Caco-2 (cell line): ENCODE measurements at regions not wholly inside any gene's neighbourhood (a gene's known extent, or its start where the extent isn't known, plus 50 kb on each side); places are given as distances from the start of the nearest gene placed in this dataset.

ENCODE experiments used
- BruUV-seq: library from RNA; stranded (reverse); fragments of 400-500 nt; replicated peaks from 2 replicates; lab custom pipeline; 2021; lab: Mats Ljungman, UMichigan
- CTCF ChIA-PET: fragments of 300-600 bp; sonication (Branson Sonifier 250); formaldehyde crosslinking; loops from one replicate; lab custom pipeline; 2022; ENCODE audit warnings: antibody characterized with exemption; lab: Charles Lee
- POLR2A ChIA-PET: fragments of 300-600 bp; sonication (Branson Sonifier 250); formaldehyde crosslinking; loops from one replicate; lab custom pipeline; 2022; ENCODE audit warnings: antibody characterized with exemption; lab: Charles Lee
- DNase-seq, 2 experiments: peaks; one replicate each; pipeline versions ENCODE4 v3.0.0 to v3.0.0-alpha.2; 2020 to 2022
- H3K27me3 ChIP-seq: replicated peaks from 2 replicates; pipeline ENCODE4 v1.6.0; 2011; ENCODE audit warnings: low read length; ENCODE audit not compliant: control insufficient read depth, insufficient read depth
- H3K36me3 ChIP-seq: 2 replicates; pipeline ENCODE4 v1.5.1; 2011; ENCODE audit warnings: low read length; ENCODE audit not compliant: control insufficient read depth, insufficient read depth
- H3K4me1 ChIP-seq: fragments of 250-450 bp; sonication (Bioruptor Pico); 2 replicates; pipeline ENCODE4 v1.5.1; 2020; ENCODE audit warnings: mild to moderate bottlenecking
- H3K4me3 ChIP-seq: 2 replicates; pipeline ENCODE4 v1.5.1; 2011; ENCODE audit warnings: low read depth, mild to moderate bottlenecking, control low read depth, low read length
- H3K9me3 ChIP-seq: fragments of 250-450 bp; sonication (Bioruptor Pico); 2 replicates; pipeline ENCODE4 v1.5.1; 2020; ENCODE audit warnings: mild to moderate bottlenecking, moderate library complexity
- H3K27ac Mint-ChIP-seq: one replicate; pipeline ENCODE4 v1.8.0; 2022; ENCODE audit warnings: mixed read lengths; ENCODE audit not compliant: unreplicated experiment
- H3K27me3 Mint-ChIP-seq: one replicate; pipeline ENCODE4 v1.8.0; 2022; ENCODE audit warnings: mixed read lengths; ENCODE audit not compliant: insufficient read depth, unreplicated experiment
- H3K36me3 Mint-ChIP-seq: one replicate; pipeline ENCODE4 v1.8.0; 2022; ENCODE audit warnings: mild to moderate bottlenecking, mixed read lengths; ENCODE audit not compliant: insufficient read depth, unreplicated experiment
- H3K4me1 Mint-ChIP-seq: one replicate; pipeline ENCODE4 v1.8.0; 2022; ENCODE audit warnings: low read depth, mixed read lengths; ENCODE audit not compliant: unreplicated experiment
- H3K4me3 Mint-ChIP-seq: one replicate; pipeline ENCODE4 v1.8.0; 2022; ENCODE audit warnings: mild to moderate bottlenecking, moderate library complexity, mixed read lengths; ENCODE audit not compliant: unreplicated experiment
- H3K9me3 Mint-ChIP-seq: one replicate; pipeline ENCODE4 v1.8.0; 2022; ENCODE audit warnings: mixed read lengths; ENCODE audit not compliant: unreplicated experiment
- intact Hi-C: fragments of 100-400 bp; cut with micrococcal nuclease; formaldehyde crosslinking; loops from one replicate; pipeline ENCODE4 v1.10.0; 2022; ENCODE audit not compliant: unreplicated experiment
- TF ChIP-seq, protein P1 (sequence below), 2 experiments: fragments of 200-600 bp in 1 of 2; IDR thresholded peaks; 1 replicate in 1 of 2; 2 replicates in 1 of 2; pipeline versions ENCODE4 v1.5.1 to v1.8.0; 2011 to 2022; ENCODE audit warnings: antibody characterized with exemption in 1 of 2, control low read depth in 1 of 2, inconsistent platforms in 1 of 2, low read depth in 1 of 2, low read length in 1 of 2, mild to moderate bottlenecking in 1 of 2, moderate library complexity in 1 of 2; ENCODE audit not compliant: insufficient read depth in 1 of 2, severe bottlenecking in 1 of 2, unreplicated experiment in 1 of 2

- H3K4me3 Mint-ChIP-seq, result no peak overlapping the region
- peaks cover 42% of the 10 kb centered on the region for H3K4me1 Mint-ChIP-seq
- Histone ChIP-seq H3K9me3 (no peaks in the 10 kb centered on the region), H3K27me3 (no peaks in the 10 kb centered on the region), H3K4me1 (peaks cover 32% of the 10 kb centered on the region), H3K36me3 (no peaks in the 10 kb centered on the region), H3K4me3 (no peak overlapping the region)
- no TSS peak for BruUV-seq
- DNase-seq, result no peak
- H3K36me3 Mint-ChIP-seq, result no peaks in the 10 kb centered on the region
- ChIA-PET CTCF (no interaction called here), POLR2A (no interaction called here)
- intact Hi-C loops, result no loop called here
- H3K27me3 Mint-ChIP-seq, result no peaks in the 10 kb centered on the region
- no peaks in the 10 kb centered on the region for H3K9me3 Mint-ChIP-seq
- H3K27ac Mint-ChIP-seq, result no peak overlapping the region
- TF ChIP-seq, protein P1, sequence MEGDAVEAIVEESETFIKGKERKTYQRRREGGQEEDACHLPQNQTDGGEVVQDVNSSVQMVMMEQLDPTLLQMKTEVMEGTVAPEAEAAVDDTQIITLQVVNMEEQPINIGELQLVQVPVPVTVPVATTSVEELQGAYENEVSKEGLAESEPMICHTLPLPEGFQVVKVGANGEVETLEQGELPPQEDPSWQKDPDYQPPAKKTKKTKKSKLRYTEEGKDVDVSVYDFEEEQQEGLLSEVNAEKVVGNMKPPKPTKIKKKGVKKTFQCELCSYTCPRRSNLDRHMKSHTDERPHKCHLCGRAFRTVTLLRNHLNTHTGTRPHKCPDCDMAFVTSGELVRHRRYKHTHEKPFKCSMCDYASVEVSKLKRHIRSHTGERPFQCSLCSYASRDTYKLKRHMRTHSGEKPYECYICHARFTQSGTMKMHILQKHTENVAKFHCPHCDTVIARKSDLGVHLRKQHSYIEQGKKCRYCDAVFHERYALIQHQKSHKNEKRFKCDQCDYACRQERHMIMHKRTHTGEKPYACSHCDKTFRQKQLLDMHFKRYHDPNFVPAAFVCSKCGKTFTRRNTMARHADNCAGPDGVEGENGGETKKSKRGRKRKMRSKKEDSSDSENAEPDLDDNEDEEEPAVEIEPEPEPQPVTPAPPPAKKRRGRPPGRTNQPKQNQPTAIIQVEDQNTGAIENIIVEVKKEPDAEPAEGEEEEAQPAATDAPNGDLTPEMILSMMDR (IDR thresholded peaks at IDR 0.05; ENCODE audit: insufficient read depth in 1 of 2, low read depth in 1 of 2, low read length in 1 of 2, severe bottlenecking in 1 of 2, unreplicated experiment in 1 of 2), result no peak
Measured at GRCh38 chr2:71788186-71788525, 334.8 kb downstream of the DYSF start.

DNA sequence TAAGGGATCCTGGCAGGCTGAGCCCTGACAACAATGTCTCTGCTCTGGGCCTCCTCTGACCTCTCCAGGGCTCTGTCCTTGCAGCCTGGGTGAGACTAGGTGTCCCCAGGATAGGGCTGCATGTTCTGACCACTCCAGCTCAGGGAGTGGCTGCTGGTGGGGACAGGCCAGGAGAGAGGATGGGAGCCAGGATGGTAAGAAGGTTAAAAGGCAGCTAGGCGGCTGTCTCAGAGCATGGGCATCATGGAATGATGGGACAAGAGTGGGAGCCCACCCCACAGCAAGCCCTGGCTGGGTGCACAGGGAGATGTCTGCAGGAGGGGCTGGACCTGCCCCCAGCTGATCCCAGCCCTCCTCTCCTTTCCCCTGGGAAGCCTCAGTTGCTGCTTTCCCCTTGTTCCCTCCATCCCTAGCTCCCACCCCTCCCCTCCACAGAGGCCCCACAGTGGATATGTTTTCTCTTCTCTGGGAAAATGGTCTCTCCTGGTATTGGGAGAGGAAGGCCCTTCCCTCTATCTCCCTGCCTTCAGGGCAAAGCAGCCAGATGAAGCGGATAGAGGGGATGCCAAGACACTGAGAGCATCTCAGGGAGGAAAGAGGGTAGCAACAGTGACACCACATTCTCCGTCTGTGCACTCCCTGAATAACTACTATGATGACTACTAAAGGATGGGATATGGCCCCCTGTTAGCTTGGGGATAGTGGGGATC is 334.3 kb downstream of the DYSF start:
- intact Hi-C loops, result no loop called here
- H3K27ac Mint-ChIP-seq, result no peak overlapping the region
- H3K27me3 Mint-ChIP-seq, result no peaks in the 10 kb centered on the region
- ChIA-PET CTCF (interaction anchor here (0.5 kb wide), 1 partner anchor 110 kb away, joined by 3 read pairs; no protein-coding TSS in a partner anchor), POLR2A (no interaction called here)
- peaks cover 31% of the 10 kb centered on the region for H3K4me1 ChIP-seq
- DNase-seq, result no peak
- BruUV-seq, result no TSS peak
- H3K36me3 Mint-ChIP-seq, result no peaks in the 10 kb centered on the region
- H3K4me3 Mint-ChIP-seq, result no peak overlapping the region
- TF ChIP-seq, protein P1 (IDR thresholded peaks at IDR 0.05; ENCODE audit: insufficient read depth in 1 of 2, low read depth in 1 of 2, low read length in 1 of 2, severe bottlenecking in 1 of 2, unreplicated experiment in 1 of 2), result no peak
- no peaks in the 10 kb centered on the region for H3K9me3 Mint-ChIP-seq
- H3K4me1 Mint-ChIP-seq, result peaks cover 43% of the 10 kb centered on the region
- H3K27me3 ChIP-seq, result no peaks in the 10 kb centered on the region
- H3K9me3 ChIP-seq, result no peaks in the 10 kb centered on the region
- H3K36me3 ChIP-seq, result no peaks in the 10 kb centered on the region
- H3K4me3 ChIP-seq, result no peak overlapping the region

GRCh38 chr2:71787108-71787415 is 333.7 kb downstream of the DYSF start:
- TF ChIP-seq, protein P1 (IDR thresholded peaks at IDR 0.05; ENCODE audit: insufficient read depth in 1 of 2, low read depth in 1 of 2, low read length in 1 of 2, severe bottlenecking in 1 of 2, unreplicated experiment in 1 of 2), result no peak
- Mint-ChIP-seq H3K9me3 (no peaks in the 10 kb centered on the region), H3K4me3 (no peak overlapping the region), H3K4me1 (peaks cover 39% of the 10 kb centered on the region), H3K27me3 (no peaks in the 10 kb centered on the region), H3K27ac (no peak overlapping the region), H3K36me3 (no peaks in the 10 kb centered on the region)
- no peak for DNase-seq
- ChIA-PET CTCF (interaction anchor here (0.5 kb wide), 1 partner anchor 110 kb away, joined by 3 read pairs; no protein-coding TSS in a partner anchor), POLR2A (no interaction called here)
- Histone ChIP-seq H3K4me3 (no peak overlapping the region), H3K36me3 (no peaks in the 10 kb centered on the region), H3K4me1 (peaks cover 29% of the 10 kb centered on the region), H3K9me3 (no peaks in the 10 kb centered on the region), H3K27me3 (no peaks in the 10 kb centered on the region)
- no TSS peak for BruUV-seq
- intact Hi-C loops, result no loop called here
